ENCODE measurements at regions not wholly inside any gene's neighbourhood (a gene's known extent, or its start where the extent isn't known, plus 50 kb on each side); places are given as distances from the start of the nearest gene placed in this dataset.
"Not testable (repeated sequence)": the region's sequence is repeated elsewhere in the genome, so short reads cannot be mapped to it uniquely, and the experiment has no call there.

DNA sequence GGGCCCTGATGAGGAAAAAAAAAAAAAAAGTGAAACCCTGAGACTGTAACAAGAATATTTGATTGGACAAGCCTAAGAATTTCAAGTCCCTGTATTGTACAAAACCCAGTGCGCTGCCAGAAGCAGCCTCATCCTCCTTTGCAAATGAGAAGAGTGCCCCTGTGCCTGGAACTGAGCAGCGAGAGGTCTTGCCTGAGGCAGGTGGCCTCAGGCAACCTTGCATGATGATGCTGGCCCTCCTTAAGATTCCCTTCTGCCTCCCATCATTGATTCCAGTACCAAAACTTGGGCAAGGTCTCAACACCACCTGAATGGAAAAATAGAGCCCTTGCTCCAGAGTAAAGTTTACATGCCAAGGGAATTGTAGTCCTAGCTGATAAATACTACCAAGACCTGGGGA lies 129.6 kb upstream of the RAB4A start:
- DNase-seq = no peak

DNA sequence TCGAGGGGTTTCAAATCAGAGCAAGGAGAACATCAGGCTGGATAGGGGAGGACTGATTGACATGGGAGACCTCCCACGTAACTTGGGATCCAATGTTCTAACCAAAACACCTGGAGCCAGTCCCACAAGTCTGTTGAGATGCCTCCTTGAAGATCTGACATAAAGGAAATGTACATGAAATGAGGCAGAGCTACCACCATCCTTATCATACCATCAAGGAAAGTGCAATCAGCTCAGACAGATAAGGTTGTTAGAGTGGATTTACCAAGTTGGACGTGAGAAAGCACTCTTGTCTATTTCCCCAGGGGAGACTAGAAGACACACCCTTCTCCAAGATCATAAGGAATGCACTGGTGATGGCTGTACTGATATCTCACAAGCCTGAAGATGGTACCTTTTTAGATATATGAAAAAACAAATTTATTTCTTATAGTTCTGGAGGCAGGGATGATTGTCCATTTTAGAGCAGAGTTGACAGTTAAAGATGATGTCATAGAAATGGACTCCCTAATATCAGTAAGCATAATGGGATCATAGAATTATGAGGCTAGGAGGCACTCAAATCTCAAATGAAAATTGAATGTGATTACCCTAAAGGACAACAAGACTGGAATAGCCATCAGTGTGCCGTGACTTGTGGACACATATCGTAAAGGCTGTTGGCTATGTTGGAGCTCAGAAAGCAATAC lies 129.1 kb upstream of the RAB4A start:
- no peak for DNase-seq

DNA sequence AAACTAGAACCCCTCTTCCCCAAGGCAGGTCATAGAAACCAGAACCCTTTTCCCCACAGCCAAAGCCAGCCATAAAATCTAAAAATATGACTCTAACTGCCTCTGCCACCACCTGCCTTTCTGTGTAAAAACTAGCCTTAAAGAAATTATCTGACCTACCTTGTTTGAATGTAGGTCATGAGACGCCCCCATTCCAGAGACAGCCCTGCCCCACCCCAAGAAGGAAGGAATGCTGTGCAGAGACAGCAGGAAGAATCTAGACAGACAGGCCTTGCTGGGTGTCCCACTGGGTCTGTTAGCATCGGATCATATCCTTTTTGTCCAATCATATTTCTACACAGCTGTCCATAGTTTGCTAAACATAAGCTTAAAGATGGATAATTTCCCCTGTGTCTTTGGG lies 128.4 kb upstream of the RAB4A start:
- DNase-seq = no peak

DNA sequence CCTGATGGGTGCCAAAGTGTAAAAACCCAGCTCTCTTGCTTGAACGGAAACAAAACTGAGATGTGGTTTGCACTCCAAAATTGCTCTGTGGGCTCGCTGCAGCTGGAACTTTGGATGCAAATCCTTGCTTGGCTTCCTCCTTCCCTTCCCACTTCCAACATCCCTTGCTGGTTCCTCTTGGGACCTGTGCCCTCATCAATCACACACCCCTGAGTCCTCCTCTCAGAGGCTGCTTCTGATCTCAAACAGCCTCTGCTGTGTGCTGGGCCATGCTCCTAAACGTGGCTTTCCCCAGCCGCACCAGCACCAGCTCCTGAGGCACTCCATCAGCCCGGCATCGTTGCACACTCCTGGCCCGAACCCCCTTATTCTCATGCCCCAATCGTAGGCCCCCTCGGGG lies 124.3 kb upstream of the RAB4A start:
- DNase-seq = no peak

DNA sequence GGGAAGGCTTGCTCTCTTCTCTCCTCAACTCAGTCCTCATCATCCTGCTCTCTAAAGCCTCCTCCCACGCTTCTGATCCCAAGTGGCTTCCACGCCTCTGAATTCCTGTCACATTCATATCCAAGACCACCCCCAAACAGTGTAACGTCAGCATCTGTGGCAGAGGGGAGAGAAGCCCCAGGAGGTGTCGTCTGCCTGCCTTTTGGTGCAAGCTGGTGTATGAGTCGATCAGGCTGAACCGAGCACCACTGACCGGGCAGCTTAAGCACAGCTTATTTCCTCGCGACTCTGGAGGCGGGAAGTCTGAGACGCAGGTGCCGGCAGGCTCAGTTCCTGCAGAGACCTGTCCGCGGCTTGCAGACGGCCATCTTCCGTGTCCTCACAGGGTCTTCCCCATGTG lies 123.8 kb upstream of the RAB4A start:
- no peak for DNase-seq

DNA sequence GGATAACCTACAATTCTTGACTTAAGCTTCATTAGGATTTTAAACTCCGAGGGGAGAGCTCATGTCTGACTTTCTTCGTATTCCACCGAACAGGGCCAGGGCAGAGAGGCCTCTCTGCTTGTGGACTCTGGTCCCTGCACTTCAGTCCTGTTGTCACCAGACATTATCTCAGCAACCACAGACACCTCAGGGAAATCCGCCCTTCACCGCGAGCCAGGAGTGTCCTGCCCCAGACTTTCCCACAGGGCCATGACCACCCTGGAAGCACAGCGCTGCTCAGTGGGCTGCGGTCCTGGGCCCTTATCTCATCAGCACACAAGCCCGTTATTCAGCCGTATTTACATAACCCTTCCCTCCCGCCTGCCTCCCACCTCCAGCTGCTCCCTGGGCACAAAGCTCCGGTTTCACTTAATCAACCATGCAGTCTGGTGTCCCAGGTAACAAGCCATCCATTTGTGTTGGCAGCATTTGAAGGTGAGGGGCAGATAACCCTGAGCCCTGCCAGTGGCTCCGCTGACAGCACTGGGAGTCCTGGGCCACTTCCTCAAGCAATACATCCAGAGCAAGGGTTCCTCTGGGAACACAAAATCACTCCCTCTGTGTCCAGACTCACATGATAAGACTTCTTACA lies 122.8 kb upstream of the RAB4A start:
- DNase-seq = peak; percentile 37

DNA sequence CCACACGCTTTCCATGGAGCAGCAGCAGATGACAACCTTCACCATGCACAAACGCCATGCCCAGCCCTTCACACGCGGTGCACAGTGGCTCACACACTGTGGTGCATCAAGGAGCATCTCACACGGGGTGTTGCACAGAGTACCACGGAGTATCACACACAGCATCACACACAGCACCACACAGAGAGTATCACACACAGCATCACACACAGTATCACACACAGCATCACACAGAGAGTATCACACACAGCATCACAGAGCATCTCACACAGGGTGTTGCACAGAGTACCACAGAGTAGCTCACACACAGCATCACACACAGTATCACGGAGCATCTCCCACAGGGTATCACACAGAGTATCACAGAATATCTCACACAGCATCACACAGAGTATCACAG lies 122.2 kb upstream of the RAB4A start:
- DNase-seq = no peak

DNA sequence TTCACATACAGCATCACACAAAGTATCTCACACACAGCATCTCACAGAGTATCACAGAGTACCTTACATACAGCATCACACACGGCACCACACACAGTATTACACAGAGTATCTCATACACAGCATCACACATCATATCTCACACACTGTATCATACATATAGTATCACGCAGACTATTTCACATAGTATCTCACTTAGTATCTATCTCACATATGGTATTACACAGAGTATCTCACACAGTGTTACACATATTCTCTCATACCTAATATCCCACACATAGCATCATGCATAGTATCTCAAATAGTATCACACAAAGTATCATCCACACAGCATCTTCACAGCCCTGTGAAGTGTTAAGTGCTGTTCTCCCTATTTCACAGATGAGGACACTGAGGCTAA lies 121.5 kb upstream of the RAB4A start:
- DNase-seq = no peak

DNA sequence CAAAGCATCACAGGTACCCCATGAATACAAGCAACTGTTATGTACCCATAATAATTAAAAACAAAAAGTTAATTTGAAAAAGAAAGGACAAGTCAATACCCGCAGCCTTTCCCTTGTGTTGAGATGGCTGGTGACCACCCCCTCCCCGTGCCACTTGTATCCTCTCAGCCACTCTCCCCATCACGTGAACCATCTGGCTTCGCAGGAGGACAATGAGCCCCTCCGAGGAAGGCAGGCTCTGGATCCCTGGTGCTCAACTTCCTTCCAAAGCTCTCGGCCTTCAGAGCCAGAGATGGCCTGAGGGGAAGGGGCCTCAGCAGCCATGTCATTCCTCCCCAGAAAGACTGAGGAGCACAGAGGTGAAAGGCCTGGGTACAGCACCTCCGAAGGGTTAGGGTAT lies 120.4 kb upstream of the RAB4A start:
- no peak for DNase-seq

DNA sequence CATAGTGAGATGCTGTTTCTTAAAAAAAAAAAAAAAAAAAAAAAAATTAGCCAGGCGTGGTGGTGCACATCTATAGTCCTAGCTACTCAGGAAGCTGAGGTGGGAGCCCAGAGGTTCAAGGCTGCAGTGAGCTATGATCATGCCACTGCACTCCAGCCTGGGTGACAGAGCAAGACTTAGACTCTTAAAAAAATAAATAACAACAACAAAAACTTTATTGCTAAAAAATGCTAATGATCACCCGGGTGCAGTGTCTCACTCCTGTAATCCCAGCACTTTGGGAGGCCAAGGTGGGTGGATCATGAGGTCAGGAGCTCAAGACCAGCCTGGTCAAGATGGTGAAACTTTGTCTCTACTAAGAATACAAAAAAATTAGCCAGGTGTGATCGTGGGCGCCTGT lies 119.5 kb upstream of the RAB4A start:
- not testable (repeated sequence) for DNase-seq

DNA sequence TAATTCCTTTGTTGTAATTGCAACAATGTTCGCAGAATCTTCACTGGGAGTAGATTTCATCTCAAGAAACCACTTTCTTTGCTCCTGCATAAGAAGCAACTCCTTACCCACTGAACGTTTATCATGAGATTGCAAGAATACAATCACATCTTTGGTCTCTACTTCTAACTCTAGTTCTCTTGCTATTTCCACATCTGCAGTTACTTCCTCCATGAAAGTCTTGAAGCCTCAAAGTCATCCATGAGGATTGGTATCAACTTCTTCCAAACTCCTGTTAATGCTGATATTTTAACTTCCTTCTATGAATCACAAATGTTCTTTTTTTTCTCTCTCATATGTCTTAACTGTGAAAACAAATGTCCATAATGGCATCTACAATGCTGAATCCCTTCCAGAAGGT lies 118.6 kb upstream of the RAB4A start:
- no peak for DNase-seq

DNA sequence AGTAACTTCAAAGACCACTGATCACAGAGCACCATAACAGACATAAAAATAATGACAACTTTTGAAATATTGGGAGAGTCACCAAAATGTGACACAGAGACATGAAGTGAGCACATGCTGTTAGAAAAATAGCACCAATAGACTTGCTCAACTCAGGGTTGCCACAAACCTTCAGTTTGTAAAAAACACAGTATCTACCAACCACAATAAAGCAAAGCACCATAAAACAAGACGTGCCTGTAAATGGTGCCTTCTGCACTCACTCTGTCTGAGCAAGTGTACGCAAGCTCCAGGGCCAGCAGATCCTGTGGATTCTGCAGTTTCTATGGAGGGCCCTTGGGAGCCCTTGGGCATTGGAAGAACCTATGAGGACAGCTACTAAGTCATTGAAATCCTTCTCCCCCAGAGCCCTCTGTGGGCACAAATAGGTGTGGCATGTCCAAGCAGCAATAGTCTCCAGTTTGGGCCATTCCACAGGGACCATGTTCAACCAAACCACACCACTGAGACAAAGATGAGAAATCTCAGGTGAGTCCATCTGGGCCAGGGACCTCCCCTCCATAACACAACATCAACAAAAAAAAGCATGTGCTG lies 116.9 kb upstream of the RAB4A start:
- no peak for DNase-seq

DNA sequence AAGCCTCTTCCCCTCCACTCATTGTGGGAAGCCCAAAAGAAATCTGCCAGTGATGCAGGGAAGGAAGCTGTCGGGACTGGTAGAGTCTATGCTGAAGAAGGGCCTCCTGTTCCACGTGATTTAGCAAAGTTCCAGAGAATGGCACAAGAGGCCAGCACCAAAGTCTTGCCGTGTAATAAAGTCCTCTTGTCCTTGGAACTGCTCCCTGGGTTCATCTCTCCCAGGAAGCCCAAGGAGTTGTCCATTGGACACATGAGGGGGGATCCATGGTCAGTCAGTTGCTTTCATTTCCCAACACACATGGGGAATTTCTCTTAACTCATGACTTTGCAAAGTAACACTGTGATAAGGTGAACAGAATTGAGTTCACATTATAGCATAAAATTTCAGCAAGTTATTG lies 116.1 kb upstream of the RAB4A start:
- no peak for DNase-seq

DNA sequence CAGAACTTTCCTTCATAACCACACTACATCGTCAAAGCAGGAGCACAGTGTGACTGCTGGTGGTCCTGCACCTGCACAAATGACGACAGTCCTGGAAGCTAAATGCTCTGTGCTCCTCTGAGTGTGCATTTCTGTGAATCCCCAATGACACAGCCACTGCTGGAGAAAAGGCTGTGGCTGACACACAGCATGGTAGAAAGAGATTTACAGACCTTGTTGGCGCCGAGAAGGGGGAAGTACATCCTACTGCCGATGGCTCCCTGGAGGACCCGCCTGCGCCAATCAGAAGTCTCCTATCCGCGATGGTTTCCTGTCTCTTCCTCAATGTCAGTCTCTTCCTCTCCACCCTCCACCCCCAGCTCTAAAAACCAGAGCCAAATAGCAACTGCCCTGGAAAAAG lies 115.4 kb upstream of the RAB4A start:
- peak; percentile 71 for DNase-seq

DNA sequence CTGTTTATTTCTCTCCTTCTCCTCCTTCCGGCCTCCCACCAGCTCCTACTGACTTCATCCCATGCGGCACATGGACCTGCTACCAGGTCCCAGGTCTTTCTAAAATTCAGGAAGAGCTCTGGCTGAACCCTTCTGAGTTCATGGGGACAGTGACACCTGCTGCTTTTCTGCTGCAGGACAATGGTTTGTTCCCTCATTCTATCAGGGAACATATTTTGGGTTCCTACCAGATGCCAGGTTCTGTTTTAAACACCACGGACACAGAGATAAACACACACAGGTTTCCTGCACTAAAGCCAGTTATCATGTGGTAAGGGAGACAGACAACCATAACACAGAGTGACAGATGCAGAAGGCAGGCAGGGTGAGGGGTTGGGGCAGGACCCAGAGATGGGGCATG lies 114.0 kb upstream of the RAB4A start:
- no peak for DNase-seq

DNA sequence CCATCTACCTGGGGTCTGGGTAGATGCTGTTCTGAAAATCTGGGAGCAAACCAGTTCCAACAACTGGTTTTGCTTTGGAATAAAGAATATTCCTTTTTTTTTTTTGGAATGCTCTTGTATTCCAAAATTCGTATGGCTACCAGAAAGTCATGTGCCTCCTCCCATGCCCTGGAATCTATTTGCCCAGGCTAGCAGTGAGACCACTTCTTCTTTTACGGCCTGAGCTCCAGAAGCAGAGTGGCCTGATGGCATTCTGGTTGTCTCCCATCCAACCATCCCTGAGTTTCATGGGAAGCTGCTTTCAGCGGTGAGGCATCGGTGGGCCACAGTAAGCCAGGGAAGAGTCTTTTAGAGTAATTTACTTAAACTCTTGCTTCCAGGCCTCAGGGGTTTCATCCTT lies 113.4 kb upstream of the RAB4A start:
- no peak for DNase-seq

DNA sequence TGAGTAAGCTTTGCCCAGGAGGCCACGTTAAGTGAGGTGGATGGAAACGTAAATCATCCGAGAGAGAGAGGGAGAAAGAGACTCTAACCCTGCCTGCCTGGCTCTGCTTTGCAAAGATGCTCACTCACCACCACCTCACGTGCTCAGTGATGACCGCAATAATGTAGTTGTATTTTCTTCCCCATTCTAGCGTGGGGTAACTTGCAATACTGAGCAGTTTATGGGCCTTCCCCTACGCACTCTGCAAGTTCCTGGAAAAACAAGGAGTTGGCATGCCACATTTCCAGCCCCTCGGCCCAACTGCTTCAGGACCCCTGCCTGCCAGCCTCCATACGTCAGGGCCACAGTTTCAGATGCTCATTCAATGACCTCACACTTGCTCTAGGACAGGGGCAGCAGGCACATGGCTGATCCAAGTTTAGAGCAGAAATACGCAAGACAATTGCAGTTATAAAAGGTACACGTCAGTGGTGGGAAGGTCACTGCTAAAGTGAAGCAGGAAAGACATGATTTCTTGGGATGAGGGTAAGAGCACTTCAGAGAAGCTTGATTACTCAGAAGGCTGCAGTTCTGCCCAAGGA lies 112.5 kb upstream of the RAB4A start:
- no peak for DNase-seq

DNA sequence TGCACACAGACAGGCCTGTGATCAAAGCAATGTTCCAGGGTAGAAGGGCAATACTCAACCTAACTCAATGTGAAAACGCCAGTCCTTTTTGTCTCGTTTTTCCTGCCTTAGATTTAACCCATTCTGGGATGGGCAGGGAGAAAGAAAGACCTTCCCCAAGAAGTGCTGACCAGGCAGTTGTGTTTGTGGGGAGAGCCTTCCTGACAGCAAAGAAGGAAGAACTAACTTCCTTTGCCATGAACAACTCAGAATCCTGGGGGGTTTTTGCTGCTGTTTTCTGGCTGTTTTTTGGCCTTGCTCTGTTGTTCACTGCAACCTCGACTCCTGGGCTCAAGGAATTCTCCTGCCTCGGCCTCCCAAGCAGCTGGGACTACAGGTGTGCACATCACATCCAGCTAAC lies 112.0 kb upstream of the RAB4A start:
- DNase-seq = no peak

DNA sequence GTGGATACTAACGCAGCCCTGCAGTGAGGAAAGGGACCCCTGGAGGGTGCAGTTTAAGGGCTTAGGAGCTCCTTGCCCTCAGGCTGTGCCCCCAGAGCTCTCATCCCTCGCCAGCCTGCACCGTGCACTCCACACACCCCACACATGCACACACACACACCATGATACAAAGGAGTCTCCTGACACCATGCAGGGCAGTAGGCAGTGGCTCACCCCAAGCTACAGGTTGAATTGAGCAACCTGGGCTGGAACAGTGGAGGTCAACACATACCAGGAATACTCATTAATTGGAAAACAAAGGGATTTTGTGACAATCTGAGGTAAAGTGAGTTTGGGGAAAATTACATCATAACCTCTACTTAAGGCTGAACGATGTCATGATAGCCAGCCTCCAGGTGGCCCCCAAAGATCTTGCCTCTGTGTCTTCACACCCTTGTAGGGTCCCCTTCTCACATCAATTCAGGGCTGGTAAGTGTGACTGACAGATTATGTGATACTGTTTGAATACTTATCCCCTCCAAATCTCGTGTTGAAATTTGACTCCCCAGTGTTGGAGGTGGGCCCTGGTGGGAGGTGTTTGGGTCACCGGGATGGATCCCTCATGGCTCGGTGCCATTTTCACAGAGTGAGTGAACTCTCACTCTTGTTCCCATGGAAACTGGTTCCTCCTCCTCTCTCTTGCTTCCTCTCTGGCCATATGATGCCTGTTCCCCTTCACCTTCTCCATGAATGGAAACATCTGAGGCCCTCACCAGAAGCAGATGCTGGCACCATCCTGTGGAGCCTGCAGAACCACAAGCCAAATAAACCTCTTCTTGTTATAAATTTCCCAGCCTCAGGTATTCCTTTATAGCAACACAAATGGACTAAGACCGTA lies 111.0 kb upstream of the RAB4A start:
- no peak for DNase-seq

DNA sequence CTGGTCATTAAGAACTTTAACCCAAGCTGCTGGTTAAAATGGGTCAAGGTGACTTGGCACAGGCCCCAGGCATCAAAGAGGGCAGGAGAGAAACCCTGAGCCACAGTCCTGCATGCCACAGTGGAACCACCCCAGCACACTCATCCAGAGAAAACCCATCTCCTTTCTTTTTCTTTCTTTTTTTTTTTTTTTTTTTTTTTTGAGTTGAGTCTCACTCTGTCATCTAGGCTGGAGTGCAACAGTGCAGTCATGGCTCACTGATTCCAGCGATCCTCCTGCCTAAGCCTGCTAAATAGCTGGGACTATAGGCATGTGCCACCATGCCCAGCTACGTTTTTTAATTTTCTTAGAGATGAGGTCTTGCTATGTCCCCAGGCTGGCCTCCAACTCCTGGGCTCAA lies 109.2 kb upstream of the RAB4A start:
- no peak for DNase-seq

DNA sequence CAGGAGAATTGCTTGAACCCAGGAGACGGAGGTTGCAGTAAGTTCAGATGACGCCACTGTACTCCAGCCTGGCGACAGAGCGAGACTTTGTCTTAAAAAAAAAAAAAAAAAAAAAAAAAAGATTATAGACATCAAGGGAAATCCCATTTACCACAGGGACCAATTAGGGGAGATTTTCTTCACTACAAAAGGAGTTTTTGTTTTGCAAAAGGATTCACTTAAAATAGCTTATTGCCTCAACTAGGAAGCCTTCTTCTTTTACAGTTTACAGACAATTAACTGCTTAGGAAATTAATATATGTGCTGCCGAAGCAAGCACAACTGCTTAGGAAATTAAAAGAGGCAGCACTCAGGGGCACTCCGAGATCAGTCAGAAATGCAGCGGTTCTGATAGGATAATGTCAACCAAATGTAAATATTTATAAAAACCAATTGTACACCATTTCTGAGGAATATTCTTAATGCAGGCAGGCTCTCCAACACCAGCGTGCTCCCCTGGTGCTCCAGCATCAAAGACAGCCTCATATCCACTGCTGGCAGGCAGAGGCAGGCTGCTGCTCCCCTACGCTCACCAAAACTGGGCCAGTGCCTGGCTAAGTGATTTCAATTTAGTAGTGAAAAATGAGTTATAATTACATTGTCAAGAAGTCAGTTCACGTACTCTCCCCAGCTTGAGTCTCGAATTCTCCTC lies 107.9 kb upstream of the RAB4A start:
- no peak for DNase-seq

DNA sequence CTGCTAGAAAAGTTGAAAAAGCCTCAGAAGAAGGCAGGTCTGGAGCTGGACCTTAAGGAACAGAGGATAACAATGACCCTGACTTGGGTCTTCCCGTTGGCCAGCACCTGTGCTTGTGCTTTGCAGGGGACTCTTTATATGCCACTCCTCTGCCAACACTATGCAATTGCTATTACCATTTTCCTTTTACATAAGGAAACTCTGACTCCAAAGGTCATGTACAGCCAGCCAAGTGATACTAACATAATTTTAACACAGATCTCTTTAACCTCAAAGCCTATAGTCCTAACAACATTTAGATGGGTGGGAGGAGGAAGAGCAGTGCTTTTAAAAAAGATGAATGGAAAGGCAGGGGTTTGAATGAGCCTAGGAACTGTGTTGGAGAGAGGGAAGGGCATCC lies 106.6 kb upstream of the RAB4A start:
- no peak for DNase-seq
